Neural cell (in vitro differentiated cells): ENCODE measurements at regions not wholly inside any gene's neighbourhood (a gene's known extent, or its start where the extent isn't known, plus 50 kb on each side); places are given as distances from the start of the nearest gene placed in this dataset.
A peak's percentile ranks its signal among the peaks of the same experiment; 100 is the strongest.

Experiments used
- CTCF ChIP-seq: fragments of 450-650 bp; IDR thresholded peaks from 2 replicates; pipeline ENCODE4 v1.5.1; 2014; ENCODE audit warnings: antibody characterized with exemption, mild to moderate bottlenecking, moderate library complexity; ENCODE audit not compliant: poor library complexity, severe bottlenecking
- EZH2 ChIP-seq: fragments of 200-600, 300-800 bp; shearing (Covaris generic), sonication (generic); IDR thresholded peaks from 2 replicates; pipeline ENCODE4 v1.6.1; 2014; ENCODE audit warnings: antibody characterized with exemption, low read length, borderline replicate concordance, mild to moderate bottlenecking; ENCODE audit not compliant: insufficient read depth, poor library complexity, severe bottlenecking
- POLR2AphosphoS5 ChIP-seq: IDR thresholded peaks from 2 replicates; pipeline ENCODE4 v1.6.1; 2012
- TAF1 ChIP-seq: IDR thresholded peaks from 2 replicates; pipeline ENCODE4 v1.6.1; 2012; ENCODE audit warnings: low read depth

GRCh38 chr9:129496473-129497004, 124.4 kb downstream of the C9orf50 start:
- TF ChIP-seq CTCF = peak; percentile 19
- TF ChIP-seq POLR2AphosphoS5 = peak; percentile 67
- TF ChIP-seq EZH2 = no peak
- peak; percentile 30 for TF ChIP-seq TAF1
